ENCODE measurements at regions not wholly inside any gene's neighbourhood (a gene's known extent, or its start where the extent isn't known, plus 50 kb on each side); places are given as distances from the start of the nearest gene placed in this dataset.

- TF ChIP-seq CTCF (conservative IDR thresholded peaks at IDR 0.05; ENCODE audit: low read length), result no peak
- DNase-seq (ENCODE audit: low read depth), result no peak
- H3K4me3 ChIP-seq (ENCODE audit: low read length), result no peak overlapping the region
These were observed 101.7 kb upstream of the TOP1 start for GRCh38 chr20:40926928-40927327.

GRCh38 chr20:40930561-40930960, 98.1 kb upstream of the TOP1 start:
- no peak for TF ChIP-seq CTCF (conservative IDR thresholded peaks at IDR 0.05; ENCODE audit: low read length)
- H3K4me3 ChIP-seq (ENCODE audit: low read length), result no peak overlapping the region
- no peak for DNase-seq (ENCODE audit: low read depth)

- TF ChIP-seq CTCF (conservative IDR thresholded peaks at IDR 0.05; ENCODE audit: low read length), result no peak
- no peak overlapping the region for H3K4me3 ChIP-seq (ENCODE audit: low read length)
- no peak for DNase-seq (ENCODE audit: low read depth)
These were observed 97.1 kb upstream of the TOP1 start for GRCh38 chr20:40931410-40932044.

- no peak overlapping the region for H3K4me3 ChIP-seq (ENCODE audit: low read length)
- no peak for DNase-seq (ENCODE audit: low read depth)
- no peak for TF ChIP-seq CTCF (conservative IDR thresholded peaks at IDR 0.05; ENCODE audit: low read length)
These were observed 96.2 kb upstream of the TOP1 start for GRCh38 chr20:40932436-40932835.

- H3K4me3 ChIP-seq (ENCODE audit: low read length), result no peak overlapping the region
- no peak for DNase-seq (ENCODE audit: low read depth)
These were observed 94.9 kb upstream of the TOP1 start for GRCh38 chr20:40933758-40934157.

GRCh38 chr20:40938020-40938419, 90.6 kb upstream of the TOP1 start:
- no peak; the same call in 1 of the 2 replicates for TF ChIP-seq CTCF (conservative IDR thresholded peaks at IDR 0.05; ENCODE audit: low read length)
- H3K4me3 ChIP-seq (ENCODE audit: low read length), result no peak overlapping the region
- DNase-seq (ENCODE audit: low read depth), result no peak

More at GRCh38 chr20:40933758-40934157, 94.9 kb upstream of the TOP1 start:
- no peak for TF ChIP-seq CTCF (conservative IDR thresholded peaks at IDR 0.05; ENCODE audit: low read length)

- TF ChIP-seq CTCF (conservative IDR thresholded peaks at IDR 0.05; ENCODE audit: low read length), result no peak
- H3K4me3 ChIP-seq (ENCODE audit: low read length), result no peak overlapping the region
- DNase-seq (ENCODE audit: low read depth), result no peak
These were observed 89.0 kb upstream of the TOP1 start for GRCh38 chr20:40939667-40940066.

All from AG10803 (cell line).